Activated naive CD4-positive, alpha-beta T cell treated with Interleukin-2 at 50 U/mL for 16 hours (primary cell): ENCODE measurements at regions not wholly inside any gene's neighbourhood (a gene's known extent, or its start where the extent isn't known, plus 50 kb on each side); places are given as distances from the start of the nearest gene placed in this dataset.

ENCODE experiments used
- DNase-seq: peaks from one replicate; pipeline ENCODE4 v3.0.0-alpha.2; 2020

DNA sequence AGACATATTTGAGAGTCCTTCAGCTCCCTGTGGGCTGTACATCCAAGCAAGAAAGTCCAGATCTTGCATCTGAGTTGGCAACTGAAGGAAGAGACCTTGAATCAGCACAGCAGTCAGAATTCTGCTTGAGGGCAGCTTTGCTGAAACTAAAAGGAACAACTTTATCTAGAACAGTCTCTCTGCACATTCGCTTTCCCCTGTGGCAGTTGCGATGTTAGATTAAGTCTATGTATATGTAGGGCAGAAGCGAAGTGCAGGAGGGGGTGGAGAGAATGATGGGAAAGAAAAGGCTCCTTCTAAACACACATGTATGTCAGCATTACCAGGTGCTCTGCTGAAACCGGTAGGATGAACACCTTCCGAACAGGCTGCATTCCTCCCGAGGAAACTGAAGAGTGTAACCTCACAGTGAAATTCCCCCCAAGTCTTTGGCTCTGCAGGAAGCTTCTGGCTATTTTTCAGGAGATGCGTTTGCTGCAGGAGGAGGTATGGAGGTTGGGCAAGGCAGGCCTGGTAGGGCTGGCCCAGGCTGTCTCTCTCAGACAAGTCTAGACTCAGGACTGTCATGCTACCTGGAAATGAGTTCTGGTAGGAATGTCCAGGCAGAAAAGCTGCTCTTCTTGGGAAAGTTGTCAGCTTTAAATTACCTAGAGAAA, 70.0 kb upstream of the ATL2 start:
- DNase-seq: no peak

DNA sequence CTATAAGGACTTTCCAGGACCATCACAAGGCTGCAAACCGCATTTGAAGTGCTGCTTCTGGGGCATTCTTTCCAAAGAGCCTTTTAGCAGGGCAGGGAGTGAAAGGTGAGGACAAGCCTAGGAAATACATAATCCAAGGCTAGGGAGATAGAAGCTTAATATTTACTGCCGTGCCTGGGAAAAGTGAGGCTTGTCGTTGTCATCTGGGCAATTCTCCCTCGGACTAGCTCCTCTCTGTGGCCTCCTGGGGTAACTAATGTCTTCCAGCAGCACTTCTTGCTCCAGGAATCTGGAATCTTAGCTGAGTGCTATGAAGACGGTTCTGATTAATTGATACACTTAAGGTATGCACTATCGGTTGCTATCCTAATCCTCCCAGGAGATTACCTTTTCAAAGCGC, 69.3 kb upstream of the ATL2 start:
- no peak for DNase-seq

GRCh38 chr2:38444247-38444646, 67.2 kb upstream of the ATL2 start:
- no peak for DNase-seq

- DNase-seq: no peak
Observed at GRCh38 chr2:38442643-38443541, 65.8 kb upstream of the ATL2 start.

DNA sequence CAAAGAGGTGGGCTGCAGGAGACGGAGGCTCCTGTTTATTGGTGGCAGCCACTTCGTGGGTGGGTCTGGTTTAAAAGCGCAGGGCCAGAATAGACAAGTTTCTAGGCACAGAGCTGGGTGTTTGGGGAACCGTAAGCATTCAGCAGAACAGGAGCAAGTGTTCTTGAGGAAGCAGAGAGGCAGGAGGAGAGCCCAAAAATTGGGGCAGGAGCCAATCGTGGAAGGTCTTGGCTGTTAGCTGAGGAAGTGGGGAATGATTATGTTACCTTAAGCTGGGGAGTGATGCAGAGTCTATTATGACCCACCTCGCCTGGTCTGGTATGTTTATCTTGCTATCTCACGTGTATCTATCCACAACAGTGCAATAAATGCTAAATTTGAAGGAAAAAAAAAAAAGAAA, 64.3 kb upstream of the ATL2 start:
- no peak for DNase-seq

- DNase-seq: no peak
Observed at GRCh38 chr2:38440655-38441054, 63.6 kb upstream of the ATL2 start.

DNA sequence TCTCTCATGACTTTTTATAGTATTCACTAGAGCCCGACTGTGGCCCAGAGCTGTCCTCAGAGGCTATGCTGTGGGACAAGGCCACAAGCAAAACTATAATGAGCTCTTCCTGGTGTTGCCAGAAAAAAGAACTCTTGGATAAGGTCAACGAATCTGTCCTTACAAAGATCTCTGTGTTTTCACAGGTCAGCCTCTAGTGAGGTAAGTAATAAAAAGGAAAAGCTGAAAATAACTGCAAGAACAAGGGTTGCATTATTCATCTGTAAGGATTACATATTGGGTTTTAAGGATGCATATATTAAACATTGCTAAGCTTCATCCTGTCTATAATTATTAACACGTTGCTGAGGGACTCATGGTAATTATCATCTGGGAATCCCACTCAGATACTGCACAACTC, 62.8 kb upstream of the ATL2 start:
- no peak for DNase-seq

GRCh38 chr2:38438883-38439612, 62.0 kb upstream of the ATL2 start:
- no peak for DNase-seq

DNA sequence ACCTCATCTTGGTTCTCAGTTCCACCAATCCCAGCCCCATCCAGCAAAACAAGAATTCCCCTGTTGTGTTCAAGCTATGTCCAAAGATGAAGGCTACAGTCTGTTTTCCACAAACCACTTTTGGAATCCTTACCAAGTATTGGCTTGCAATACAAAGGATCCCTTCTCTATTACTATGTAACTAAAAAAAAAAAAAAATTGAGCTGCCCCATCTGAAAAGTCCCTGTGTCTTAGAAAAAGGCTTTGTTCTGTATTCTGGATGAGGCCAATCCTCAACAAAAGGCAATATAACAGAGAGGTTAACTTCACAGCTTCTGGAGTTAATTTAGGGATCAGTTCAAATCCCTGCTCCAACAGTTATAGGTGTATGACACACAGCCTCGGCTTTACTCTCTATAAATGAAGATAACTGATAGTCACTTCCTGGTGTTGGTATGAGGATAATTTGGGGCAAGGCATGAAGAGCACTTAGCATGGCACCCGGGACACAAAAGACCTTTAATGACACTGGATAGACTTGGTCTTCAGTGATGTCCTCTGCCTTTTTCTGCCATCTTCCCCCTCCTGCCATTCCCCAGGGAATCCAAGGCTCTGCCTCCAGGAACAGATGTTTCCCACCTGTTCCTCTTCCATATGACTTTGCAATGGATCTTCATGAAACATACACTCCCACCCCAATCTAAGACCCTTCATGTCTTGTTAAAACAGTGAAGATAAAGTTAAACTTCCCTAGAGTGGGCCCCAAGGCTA, 61.2 kb upstream of the ATL2 start:
- no peak for DNase-seq

DNA sequence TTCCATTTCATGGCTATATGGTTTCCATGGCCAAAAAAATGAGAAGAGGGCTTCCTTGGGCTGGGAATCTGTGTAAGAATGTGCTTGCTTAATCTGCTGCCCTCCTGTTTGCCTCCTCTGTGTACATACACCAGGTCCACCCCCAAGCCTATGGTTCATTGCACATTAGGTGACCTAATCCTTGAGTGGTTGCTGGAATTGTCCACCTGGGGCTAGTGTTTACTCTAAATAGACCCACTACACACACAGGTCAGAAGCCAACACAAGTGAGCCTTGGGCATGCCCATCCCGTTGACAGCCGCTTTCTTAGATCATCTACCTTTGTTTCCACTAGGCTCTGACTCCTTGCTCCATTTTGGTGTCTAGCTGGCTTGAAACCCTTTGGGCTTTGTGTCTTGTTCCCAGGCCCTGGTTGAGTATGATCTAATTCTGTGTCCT, 59.2 kb upstream of the ATL2 start:
- no peak for DNase-seq

- no peak for DNase-seq
Observed at GRCh38 chr2:38435775-38436174, 58.7 kb upstream of the ATL2 start.

DNA sequence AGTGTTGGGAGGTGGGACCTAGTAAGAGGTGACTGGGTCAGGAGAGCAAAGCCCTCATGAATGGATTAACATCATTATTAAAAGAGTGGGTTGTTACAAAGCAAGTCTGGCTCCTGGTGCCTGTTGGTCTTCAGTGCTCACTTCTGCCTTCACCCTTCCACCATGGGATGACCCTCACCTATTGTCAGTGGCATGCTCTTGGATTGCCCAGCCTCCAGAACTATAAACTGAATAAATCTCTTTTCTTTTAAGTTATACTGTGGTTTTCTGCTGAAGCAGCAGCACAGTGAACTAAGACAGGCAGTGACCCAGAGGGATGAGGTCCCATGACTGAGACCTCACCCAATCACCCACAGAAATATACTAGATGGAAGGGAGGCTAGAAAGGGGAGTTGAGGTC, 57.5 kb upstream of the ATL2 start:
- no peak for DNase-seq

GRCh38 chr2:38433607-38433975, 56.5 kb upstream of the ATL2 start:
- DNase-seq: no peak

- DNase-seq: no peak
Observed at GRCh38 chr2:38432820-38433606, 55.9 kb upstream of the ATL2 start.

GRCh38 chr2:38430597-38431207, 53.6 kb upstream of the ATL2 start:
- DNase-seq: no peak

- no peak for DNase-seq
Observed at GRCh38 chr2:38430196-38430595, 53.1 kb upstream of the ATL2 start.

GRCh38 chr2:38427936-38428335, 50.9 kb upstream of the ATL2 start:
- no peak for DNase-seq

DNA sequence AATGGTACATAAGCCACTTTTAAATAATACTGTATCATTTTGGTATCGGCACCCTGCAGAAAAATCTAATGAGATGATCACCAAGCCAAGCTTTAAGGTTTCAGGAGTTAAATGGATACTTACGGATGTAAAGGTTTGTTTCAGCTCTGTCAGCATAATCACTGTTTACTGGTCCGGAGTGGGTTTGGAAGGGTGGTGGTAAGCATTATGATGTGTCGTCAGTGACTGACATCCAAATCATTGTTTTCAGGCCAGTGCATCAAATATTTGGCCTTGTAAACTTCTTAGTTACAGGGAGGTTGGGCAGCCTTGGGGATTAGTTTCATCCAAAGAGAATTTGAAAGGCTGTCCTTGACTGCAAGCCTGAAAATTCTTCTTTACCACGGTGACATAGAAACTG, 50.0 kb upstream of the ATL2 start:
- no peak for DNase-seq
